AG09319 (cell line): ENCODE measurements at regions not wholly inside any gene's neighbourhood (a gene's known extent, or its start where the extent isn't known, plus 50 kb on each side); places are given as distances from the start of the nearest gene placed in this dataset.

ENCODE experiments used
- DNase-seq: peaks from one replicate; pipeline ENCODE4 v3.0.0-alpha.2; 2010; ENCODE audit warnings: low read depth; ENCODE audit errors: extremely low read depth
- TF ChIP-seq, protein P1 (sequence below): IDR thresholded peaks from 2 replicates; pipeline ENCODE4 v1.5.1; 2011; ENCODE audit warnings: low read depth, mild to moderate bottlenecking, inconsistent platforms, low read length, moderate library complexity

DNA sequence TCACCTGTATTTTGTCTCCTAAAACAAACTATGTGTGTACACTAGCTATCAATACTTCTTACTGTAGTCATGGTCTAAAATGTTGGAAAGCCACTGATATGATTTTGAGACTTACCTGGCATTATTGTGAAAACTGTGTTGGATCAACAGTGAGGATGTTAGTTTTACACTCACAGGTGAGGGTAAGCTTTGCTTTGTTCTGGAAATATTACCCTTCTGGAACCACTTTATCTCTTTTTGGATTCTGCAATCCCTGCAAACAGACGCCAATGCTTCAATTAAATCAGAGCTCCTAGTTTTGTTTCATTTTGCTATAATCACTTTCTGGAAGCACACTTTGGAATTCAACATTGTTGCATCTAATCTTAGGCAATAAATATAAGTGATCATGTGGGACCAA lies 223.3 kb downstream of the RPS29 start:
- TF ChIP-seq, protein P1, sequence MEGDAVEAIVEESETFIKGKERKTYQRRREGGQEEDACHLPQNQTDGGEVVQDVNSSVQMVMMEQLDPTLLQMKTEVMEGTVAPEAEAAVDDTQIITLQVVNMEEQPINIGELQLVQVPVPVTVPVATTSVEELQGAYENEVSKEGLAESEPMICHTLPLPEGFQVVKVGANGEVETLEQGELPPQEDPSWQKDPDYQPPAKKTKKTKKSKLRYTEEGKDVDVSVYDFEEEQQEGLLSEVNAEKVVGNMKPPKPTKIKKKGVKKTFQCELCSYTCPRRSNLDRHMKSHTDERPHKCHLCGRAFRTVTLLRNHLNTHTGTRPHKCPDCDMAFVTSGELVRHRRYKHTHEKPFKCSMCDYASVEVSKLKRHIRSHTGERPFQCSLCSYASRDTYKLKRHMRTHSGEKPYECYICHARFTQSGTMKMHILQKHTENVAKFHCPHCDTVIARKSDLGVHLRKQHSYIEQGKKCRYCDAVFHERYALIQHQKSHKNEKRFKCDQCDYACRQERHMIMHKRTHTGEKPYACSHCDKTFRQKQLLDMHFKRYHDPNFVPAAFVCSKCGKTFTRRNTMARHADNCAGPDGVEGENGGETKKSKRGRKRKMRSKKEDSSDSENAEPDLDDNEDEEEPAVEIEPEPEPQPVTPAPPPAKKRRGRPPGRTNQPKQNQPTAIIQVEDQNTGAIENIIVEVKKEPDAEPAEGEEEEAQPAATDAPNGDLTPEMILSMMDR, result no peak
- DNase-seq, result no peak

DNA sequence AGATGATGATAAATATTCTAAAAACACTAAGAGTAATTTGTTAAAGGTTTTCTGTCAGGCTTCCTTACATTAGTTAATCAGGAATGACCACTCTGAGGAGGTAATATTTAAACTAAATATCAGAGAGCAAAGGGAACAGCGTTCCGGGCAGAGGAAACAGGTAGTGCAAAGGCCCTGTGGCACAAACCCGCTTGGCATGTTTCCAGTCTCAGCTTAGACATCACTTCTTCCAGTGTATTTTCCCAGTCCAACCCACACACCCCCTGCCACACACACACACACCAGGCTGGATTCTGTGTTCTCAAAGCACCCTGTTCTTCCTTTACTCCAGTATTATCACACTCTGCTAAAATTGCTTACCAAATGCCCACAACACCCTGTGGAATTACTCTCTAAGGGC lies 247.1 kb downstream of the RPS29 start:
- no peak for DNase-seq
- TF ChIP-seq, protein P1, result no peak

DNA sequence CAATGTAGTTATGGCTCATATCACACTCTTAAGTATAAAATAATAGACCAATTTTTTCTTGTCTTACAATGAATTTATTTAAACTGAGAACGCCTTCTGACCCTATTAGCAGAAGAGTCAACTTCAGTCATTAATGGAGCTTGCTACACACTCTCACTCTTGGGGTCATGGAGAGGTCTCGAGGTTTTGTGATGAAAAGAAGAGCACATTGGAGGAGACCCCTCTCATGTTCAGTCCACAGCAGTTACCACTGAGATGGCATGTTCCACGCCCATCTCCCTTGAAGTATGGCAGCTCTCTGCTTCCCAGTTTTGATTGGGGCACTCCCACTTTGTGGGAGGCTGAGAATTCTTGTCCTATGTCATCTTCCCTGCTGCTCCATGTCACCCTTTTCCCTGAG lies 266.4 kb downstream of the RPS29 start:
- TF ChIP-seq, protein P1, result no peak
- DNase-seq, result no peak

DNA sequence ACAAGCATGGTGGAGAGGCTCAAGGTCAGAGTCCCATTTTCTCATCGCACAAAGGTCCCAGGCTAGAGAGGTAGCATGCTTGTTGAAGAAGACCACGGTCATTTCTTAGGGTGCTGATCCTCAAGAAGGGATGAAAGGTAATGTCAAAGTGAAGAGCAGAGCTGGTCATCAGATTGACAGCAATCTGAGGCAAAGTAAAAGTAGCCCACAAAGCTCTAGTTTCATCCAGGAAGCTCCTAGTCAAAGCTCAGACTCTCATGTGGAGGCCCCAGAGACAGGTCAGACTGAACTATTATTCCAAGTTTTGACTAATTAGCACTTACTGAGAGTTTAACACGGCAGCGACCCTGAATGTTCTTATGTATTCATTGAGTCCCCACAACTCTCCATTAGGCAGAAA lies 270.6 kb downstream of the RPS29 start:
- TF ChIP-seq, protein P1, result no peak
- DNase-seq, result no peak

DNA sequence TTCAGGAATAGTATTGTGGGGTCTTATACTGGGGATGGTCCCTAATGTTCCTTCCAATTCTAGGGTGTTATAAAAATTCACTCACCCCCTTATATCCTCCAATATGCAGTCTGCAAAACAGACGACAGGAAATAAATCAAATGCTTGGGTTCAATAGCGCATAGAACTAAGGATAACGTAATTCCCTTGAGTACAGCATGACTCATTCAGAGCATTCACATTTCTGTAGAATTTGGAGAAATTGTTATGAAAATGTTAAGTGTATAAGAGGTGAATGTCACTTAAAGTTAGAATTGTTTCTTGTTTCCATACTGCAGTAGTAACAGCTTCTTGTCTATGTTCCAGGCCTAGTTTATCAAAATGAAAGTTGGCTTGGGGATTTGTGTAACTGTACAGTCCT lies 271.4 kb downstream of the RPS29 start:
- TF ChIP-seq, protein P1, result no peak
- DNase-seq, result no peak

DNA sequence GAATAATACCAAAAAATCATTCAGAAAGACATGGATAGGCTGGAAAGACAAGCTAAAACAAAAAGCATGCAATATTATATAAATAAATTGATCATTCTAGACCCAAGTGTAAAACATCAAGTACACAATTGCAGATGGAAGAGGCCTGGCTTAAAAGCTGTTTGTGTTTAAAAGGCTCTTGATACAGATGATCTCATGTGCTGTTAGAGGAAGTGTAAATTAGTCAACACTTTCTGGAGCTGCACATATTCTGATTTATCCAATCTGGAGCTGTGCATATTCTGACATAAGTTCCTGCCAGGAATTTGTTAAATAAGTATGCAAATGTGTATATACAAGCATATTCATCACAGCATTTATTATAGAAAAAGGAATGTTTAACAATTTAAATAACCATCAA lies 273.1 kb downstream of the RPS29 start:
- DNase-seq, result no peak

DNA sequence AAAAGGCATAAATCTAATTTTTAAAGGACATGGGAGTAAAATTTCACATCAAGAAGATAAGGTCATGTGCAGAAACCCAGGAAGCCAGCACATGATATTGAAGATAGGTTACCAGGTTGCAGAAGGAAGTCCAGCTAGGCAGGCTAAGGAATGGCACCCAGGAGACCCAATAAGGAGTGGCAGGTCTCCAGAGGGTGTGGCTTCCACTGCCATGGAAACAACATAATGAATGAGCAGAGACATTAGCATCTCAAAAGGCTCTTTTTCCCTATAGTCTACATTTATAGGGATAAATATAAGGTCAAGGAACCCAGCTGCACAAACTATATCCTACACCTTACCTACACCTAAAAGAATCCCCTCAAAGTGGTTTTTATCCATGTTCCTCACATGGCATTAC lies 275.9 kb downstream of the RPS29 start:
- TF ChIP-seq, protein P1, result no peak

More for the DNA sequence above, 273.1 kb downstream of the RPS29 start:
- TF ChIP-seq, protein P1, result no peak

More for the DNA sequence above, 275.9 kb downstream of the RPS29 start:
- no peak for DNase-seq
